ENCODE measurements at regions not wholly inside any gene's neighbourhood (a gene's known extent, or its start where the extent isn't known, plus 50 kb on each side); places are given as distances from the start of the nearest gene placed in this dataset.
"Not testable (repeated sequence)": the region's sequence is repeated elsewhere in the genome, so short reads cannot be mapped to it uniquely, and the experiment has no call there.

DNA sequence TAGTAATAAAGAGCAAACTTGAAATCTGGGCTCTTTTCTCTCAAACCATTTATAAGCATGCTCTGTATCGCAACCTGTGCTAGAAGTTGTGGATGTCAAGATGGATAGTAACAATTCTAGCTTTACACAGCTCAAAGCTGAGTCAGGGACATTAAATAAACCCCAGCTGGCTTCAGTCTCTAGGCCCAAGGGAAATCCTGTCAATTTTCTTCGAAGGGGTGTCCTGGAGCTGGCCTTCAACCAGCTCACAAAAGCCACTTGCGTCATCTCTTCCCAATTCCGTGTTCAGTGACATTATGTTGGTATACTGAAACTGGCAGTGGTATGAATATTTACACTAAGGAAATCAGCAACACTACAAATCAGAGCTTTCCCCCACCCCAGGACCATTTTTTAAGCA lies 89.8 kb upstream of the PRKG2 start:
- no peak overlapping the region for H3K27ac Mint-ChIP-seq (ENCODE audit: unreplicated experiment)
- no peak overlapping the region for H3K4me3 Mint-ChIP-seq (ENCODE audit: unreplicated experiment)
- no peaks in the 10 kb centered on the region for H3K9me3 Mint-ChIP-seq (ENCODE audit: low read depth)
- TF ChIP-seq, protein P1, sequence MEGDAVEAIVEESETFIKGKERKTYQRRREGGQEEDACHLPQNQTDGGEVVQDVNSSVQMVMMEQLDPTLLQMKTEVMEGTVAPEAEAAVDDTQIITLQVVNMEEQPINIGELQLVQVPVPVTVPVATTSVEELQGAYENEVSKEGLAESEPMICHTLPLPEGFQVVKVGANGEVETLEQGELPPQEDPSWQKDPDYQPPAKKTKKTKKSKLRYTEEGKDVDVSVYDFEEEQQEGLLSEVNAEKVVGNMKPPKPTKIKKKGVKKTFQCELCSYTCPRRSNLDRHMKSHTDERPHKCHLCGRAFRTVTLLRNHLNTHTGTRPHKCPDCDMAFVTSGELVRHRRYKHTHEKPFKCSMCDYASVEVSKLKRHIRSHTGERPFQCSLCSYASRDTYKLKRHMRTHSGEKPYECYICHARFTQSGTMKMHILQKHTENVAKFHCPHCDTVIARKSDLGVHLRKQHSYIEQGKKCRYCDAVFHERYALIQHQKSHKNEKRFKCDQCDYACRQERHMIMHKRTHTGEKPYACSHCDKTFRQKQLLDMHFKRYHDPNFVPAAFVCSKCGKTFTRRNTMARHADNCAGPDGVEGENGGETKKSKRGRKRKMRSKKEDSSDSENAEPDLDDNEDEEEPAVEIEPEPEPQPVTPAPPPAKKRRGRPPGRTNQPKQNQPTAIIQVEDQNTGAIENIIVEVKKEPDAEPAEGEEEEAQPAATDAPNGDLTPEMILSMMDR (IDR thresholded peaks at IDR 0.05) = no peak
- no peaks in the 10 kb centered on the region for H3K36me3 Mint-ChIP-seq (ENCODE audit: low read depth)
- peaks cover 20% of the 10 kb centered on the region for H3K27me3 Mint-ChIP-seq (ENCODE audit: low read depth)
- H3K4me1 Mint-ChIP-seq (ENCODE audit: low read depth) = no peaks in the 10 kb centered on the region
- no peak for DNase-seq (ENCODE audit: low spot score)

DNA sequence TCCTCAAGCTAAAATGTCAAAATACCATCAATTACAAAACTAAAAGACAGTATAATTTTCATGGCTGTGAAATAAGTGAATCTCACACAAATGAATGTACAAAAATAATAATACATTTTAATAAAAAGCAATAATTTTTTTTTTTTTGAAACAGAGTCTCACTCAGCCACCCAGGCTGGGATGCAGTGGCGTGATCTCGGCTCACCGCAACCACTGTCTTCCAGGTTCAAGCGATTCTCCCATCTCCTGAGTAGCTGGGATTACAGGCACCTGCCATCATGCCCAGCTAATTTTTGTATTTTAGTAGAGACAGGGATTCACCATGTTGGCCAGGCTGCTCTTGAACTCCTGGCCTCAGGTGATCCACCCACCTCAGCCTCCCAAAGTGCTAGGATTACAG lies 85.3 kb upstream of the PRKG2 start:
- not testable (repeated sequence) for H3K9me3 Mint-ChIP-seq (ENCODE audit: low read depth); DNase-seq (ENCODE audit: low spot score); H3K36me3 Mint-ChIP-seq (ENCODE audit: low read depth); H3K4me1 Mint-ChIP-seq (ENCODE audit: low read depth); H3K4me3 Mint-ChIP-seq (ENCODE audit: unreplicated experiment); H3K27ac Mint-ChIP-seq (ENCODE audit: unreplicated experiment)
- peaks cover 22% of the 10 kb centered on the region for H3K27me3 Mint-ChIP-seq (ENCODE audit: low read depth)

DNA sequence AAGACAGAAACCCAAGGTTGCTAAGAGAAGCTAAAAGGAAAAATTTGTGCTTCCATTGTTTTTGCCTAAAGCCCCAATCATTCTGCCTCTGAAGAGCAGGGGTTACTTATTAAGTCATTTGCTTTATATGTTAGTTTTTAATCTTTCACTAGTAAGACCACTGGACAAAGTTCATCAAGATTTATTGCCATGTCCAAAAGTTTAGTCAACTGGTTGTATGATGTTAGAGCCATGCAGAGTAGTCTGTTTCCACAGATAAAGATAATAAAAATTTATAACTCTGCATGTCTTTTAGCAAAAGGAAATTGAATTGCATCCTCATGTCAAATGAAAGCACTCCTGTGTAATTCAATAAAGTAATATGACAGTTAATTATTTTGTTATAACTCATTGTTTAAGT lies 75.8 kb upstream of the PRKG2 start:
- Mint-ChIP-seq H3K4me3 (ENCODE audit: unreplicated experiment) (no peak overlapping the region), H3K9me3 (ENCODE audit: low read depth) (no peaks in the 10 kb centered on the region), H3K27ac (ENCODE audit: unreplicated experiment) (no peak overlapping the region), H3K4me1 (ENCODE audit: low read depth) (no peaks in the 10 kb centered on the region), H3K27me3 (ENCODE audit: low read depth) (peaks cover 25% of the 10 kb centered on the region), H3K36me3 (ENCODE audit: low read depth) (no peaks in the 10 kb centered on the region)
- TF ChIP-seq, protein P1 (IDR thresholded peaks at IDR 0.05) = no peak
- no peak for DNase-seq (ENCODE audit: low spot score)

DNA sequence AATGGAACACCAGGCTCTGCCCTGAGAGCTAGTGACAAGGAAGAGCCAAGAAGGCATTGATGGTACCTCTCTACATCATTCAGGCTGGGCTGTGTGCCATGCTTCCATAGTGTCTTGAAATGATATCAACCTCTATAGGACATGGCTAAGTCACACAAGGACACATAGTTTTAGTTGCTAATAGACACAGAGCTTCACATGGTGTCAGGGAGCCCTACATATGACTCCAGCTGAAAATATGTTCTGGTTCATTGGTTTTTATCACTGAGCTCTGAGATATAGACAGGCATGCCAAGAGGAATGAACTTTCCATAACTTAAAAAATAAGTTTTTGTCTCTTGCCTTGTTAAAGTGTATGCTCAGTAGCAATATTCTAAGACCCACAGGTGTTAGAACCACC lies 72.1 kb upstream of the PRKG2 start:
- no peaks in the 10 kb centered on the region for H3K4me1 Mint-ChIP-seq (ENCODE audit: low read depth)
- H3K27ac Mint-ChIP-seq (ENCODE audit: unreplicated experiment) = no peak overlapping the region
- no peak for DNase-seq (ENCODE audit: low spot score)

DNA sequence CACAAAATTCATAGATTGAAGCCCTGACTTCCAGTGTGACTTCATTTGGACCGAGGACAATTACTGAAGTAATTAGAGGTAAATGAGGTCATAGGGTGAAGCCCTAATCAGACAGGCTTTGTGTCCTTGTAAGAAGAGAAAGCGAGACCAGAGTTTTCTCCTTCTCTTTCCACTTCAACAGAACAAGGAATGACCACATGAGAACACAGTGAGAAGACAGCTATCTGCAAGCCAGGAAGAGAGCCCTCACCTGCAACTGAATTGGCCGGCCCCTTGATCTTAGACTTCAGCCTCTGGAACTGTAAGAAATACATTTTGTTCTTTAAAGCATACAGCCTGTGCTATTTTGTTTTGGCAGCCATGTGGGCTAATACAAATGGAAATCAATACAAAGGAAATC lies 67.1 kb upstream of the PRKG2 start:
- Mint-ChIP-seq H3K27ac (ENCODE audit: unreplicated experiment) (no peak overlapping the region), H3K4me1 (ENCODE audit: low read depth) (no peaks in the 10 kb centered on the region), H3K9me3 (ENCODE audit: low read depth) (no peaks in the 10 kb centered on the region), H3K4me3 (ENCODE audit: unreplicated experiment) (no peak overlapping the region), H3K36me3 (ENCODE audit: low read depth) (no peaks in the 10 kb centered on the region), H3K27me3 (ENCODE audit: low read depth) (peaks cover 5% of the 10 kb centered on the region)
- DNase-seq (ENCODE audit: low spot score) = no peak
- TF ChIP-seq, protein P1 (IDR thresholded peaks at IDR 0.05) = no peak

More for the DNA sequence above, 72.1 kb upstream of the PRKG2 start:
- TF ChIP-seq, protein P1 (IDR thresholded peaks at IDR 0.05) = no peak
- Mint-ChIP-seq H3K27me3 (ENCODE audit: low read depth) (peaks cover 24% of the 10 kb centered on the region), H3K36me3 (ENCODE audit: low read depth) (no peaks in the 10 kb centered on the region), H3K9me3 (ENCODE audit: low read depth) (no peaks in the 10 kb centered on the region), H3K4me3 (ENCODE audit: unreplicated experiment) (no peak overlapping the region)

DNA sequence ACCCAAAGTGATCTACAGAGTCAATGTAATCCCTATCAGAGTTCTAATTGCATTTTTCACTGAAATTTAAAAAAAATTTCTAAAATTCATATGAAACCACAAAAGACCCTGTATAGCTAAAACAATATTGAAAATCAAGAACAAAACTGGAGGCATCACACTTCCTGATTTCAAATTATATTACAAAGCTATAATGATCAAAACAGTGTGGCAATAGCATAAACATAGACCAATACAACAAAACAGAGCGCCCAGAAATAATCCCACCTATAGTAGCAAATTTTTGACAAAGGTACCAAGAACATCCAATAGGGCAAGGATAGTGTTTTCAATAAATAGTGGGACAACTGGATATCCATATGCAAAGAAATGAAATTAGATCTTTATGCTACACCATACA lies 59.4 kb upstream of the PRKG2 start:
- TF ChIP-seq, protein P1 (IDR thresholded peaks at IDR 0.05) = no peak
- DNase-seq (ENCODE audit: low spot score) = no peak
- Mint-ChIP-seq H3K4me3 (ENCODE audit: unreplicated experiment) (no peak overlapping the region), H3K9me3 (ENCODE audit: low read depth) (peaks cover 27% of the 10 kb centered on the region), H3K36me3 (ENCODE audit: low read depth) (no peaks in the 10 kb centered on the region), H3K4me1 (ENCODE audit: low read depth) (no peaks in the 10 kb centered on the region), H3K27me3 (ENCODE audit: low read depth) (no peaks in the 10 kb centered on the region), H3K27ac (ENCODE audit: unreplicated experiment) (no peak overlapping the region)

Data from chondrocyte (in vitro differentiated cells).